M059J (cell line): ENCODE measurements at regions not wholly inside any gene's neighbourhood (a gene's known extent, or its start where the extent isn't known, plus 50 kb on each side); places are given as distances from the start of the nearest gene placed in this dataset.
"Not testable (repeated sequence)": the region's sequence is repeated elsewhere in the genome, so short reads cannot be mapped to it uniquely, and the experiment has no call there.

Source experiments
- DNase-seq: peaks from one replicate; pipeline ENCODE4 v3.0.0-alpha.2; 2012; ENCODE audit warnings: low read depth

DNA sequence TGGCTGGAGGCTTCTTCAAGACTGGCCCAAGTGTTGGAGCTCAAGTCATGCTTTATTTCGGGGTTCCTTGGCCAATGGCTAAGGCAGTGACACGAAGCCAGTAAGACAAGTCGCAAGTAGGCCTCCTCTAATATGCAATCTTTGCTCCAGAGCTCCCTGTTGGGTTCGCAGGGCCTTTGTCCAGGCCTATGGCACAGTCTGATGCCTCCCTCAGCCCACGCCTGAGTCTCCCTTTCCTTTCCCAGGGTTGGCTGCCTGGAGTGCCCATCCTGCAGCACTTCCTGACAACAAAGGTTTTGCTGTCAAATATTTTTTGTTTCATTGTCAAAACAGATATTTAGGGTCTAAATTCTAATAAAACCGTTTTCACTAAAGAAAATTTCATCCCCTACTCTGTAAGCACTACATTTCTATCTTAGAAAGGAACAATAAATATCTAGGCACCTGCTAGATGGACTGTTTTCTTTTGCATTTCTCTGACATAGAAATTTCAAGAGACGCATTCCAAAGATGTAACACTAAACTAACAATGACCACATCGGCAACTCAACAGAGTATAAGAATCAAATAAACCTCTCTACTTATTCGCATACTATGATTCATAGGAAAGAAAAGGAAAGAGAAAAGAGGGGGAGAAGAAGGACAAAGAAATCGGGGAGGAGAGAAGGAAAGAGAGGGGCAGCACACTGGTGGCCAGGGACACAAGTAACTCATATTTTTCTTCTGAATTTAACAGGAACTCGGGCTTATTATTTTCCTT is 393.1 kb upstream of the ATP11B start:
- no peak for DNase-seq

DNA sequence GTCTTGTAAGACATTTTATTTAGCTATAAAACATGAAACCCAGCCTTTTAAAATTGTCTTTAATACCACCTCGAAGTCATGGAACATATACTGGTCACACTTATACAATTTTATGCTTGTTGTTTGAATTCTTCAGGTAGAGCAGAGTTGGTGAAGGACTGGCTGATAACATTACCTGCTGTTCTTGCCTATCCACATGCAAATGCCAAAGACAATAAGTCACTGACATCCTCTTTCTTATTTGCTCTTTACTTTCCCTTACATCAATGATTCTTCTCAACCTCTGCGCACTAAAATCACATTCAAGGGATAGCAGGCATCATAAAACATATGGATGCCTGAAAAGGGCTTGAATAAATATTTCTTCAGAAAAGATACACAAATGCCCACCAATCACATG is 392.5 kb upstream of the ATP11B start:
- DNase-seq = no peak

DNA sequence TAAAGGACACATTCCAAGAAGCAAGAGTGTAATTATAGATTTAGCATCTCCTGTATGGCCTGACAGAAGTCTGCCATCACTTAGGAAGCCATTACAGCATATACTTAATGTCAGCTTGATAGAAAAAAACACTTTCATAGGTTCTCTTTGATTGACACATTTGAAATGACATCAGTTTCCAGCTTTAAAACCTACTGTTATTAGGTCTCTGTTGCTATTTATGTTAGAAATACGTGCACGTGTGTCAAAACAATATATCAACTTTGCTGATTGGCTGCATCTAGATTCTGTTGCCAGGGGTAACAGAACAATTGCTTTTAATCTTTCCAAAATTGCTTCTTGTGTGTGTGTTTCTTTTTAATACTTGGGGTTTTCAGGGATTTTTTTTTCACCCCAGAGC is 389.3 kb upstream of the ATP11B start:
- DNase-seq = no peak

DNA sequence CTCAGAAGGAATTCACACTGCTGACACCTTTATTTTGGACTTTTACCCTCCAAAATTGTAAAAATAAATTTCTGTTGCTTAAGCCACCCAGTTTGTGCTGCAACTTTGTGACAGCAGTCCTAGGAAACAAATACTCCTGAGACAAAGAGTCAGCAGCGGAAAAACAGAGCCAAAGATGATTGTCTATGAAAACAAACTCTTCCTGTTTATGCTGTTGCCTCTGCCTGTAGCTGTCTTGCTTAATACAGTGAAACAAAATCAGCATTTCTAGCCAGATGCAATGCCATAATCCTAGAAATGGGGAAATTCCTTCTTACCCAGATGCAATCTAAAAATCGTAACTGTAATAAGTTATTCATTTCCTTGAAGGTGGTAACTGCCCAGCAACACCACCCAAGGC is 387.5 kb upstream of the ATP11B start:
- DNase-seq = no peak

DNA sequence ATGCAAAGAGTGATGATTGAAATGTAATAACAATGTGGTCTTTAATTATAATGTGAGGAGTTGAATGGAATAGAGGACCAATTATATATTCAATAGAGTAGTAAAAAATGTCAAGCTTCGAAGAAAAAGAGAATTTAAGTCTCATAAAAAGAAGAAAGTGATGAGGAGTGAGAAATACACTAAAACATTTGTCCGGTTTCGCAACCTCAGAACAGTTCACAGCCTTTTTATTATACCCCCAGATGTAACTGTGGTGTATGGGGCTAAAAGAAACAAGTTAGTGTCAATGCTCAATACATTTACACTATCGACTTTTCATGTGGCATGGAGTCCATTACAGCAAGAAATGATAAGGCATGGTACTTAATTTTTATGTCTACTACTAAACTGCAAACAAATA is 386.5 kb upstream of the ATP11B start:
- DNase-seq = no peak

DNA sequence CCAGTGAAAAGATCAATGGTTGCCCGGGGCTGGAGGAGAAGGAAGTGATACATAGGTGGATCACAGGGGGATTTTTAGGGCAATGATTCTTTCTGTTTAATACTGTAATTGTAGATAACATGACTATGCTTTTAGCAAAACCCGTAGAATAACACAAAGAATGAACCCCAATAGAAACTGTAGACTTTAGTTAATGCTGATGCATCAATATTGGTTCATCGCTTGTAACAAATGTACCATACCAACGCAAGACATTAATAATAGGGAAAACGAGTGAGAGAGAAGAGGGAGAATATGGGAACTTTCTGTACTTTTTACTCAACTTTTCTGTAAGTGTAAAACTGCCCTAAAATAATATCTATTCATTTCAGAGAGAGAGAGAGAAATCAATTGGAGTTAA is 383.3 kb upstream of the ATP11B start:
- DNase-seq = no peak

DNA sequence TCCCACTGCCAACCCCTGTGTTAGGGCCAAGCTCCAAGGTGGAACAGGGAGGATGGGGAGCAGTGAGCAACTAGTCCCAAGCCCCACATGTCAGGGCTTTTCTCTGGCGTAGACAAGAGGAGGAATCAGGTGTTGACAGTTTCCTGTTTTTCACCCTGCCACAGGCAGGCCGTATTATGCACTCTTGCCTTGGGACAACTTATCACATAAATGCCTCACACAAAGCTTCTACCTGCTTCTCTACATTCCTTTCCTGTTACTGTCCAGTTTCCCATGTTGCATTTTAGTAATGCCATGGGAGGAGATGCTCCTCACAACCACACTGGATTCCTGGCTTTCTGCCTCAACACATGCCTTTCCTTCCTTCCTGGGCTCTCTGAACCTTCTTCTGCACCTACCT is 381.2 kb upstream of the ATP11B start:
- DNase-seq = peak; percentile 54

DNA sequence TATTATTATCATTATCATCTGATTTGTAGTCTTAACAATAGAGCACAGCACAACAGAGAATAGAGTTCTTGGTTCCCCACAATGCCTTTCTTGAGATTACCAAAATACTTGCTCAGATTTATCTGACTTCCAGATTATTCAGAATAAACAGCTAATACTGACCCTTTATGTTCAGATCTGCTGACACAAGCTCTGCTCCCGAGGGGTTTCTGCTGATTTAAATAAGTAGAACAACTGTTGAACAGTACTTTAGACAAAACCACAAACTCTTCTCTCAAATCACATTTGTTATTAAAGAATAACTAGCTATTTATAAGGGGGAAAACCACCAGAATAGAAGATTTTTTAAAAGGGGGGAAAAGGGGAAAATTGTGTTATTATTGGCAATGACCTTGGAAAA is 380.2 kb upstream of the ATP11B start:
- no peak for DNase-seq

DNA sequence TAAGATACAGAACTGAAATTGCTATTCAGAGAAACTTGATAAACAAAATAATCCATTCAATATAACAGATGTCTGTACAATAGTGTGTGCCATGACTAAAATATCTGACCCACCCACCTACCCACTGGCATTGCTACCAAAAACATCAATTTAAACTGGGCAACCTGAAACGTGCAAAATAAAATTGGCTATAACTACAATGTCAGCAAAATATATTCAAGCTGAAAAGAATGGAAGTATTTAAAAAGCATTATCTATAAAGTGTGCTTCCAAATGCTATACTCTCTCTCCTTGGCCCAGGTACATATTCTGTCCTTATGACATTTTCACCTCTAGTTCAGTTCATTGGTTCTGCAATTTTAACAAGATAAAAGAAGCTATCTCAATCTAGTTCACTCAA is 379.6 kb upstream of the ATP11B start:
- no peak for DNase-seq

DNA sequence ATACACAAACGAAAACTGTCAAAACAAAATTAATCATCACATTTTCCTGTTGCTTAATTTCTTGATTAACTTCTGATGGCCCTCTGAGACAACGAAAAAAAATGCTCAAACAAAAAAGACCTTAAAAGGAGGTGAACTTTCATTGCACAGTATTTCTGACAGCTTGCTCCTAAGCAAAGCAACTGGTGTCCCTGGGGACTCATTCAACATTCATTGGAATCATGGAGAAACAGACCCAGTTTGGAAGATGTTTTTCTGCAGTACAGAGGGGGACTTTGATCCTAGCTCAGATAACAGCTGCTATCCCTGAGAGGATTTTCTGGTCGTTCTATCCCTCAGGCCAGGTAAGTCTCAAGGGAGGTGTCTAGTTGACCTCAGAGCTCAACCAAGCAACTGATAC is 378.7 kb upstream of the ATP11B start:
- DNase-seq = no peak

DNA sequence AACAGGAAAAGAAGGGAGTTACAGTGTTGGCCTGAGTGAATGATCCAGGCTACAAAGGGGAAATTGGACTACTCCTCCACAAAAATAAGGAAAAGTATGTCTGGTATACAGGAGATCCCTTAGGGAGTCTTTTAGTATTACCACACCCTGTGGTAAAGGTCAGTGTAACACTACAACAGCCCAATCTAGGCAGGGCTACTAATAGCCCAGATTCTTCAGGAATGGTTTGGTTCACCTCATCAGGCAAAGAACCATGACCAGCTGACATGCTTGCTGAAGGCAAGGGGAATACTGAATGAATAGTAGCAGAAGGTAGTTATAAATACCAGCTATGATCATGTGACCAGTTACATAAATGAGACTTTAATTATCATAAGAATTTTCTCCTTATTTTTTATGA is 372.6 kb upstream of the ATP11B start:
- DNase-seq = no peak

DNA sequence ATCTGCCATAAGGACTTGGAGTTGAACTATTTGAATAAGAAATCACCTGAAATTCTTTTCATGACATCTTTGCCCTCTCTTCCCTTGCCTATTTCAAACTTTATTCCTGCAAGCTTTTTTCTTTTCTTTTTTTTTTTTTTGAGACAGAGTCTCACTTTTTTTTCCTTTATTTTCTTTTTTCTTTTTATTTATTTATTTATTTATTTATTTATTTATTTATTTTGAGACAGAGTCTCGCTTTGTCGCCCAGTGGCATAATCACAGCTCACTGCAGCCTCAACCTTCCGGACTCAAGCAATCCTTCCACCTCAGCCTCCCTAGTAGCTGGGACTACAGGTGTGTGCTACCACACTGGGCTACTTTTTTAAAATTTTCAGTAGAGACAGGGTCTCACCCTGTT is 369.3 kb upstream of the ATP11B start:
- no peak for DNase-seq

DNA sequence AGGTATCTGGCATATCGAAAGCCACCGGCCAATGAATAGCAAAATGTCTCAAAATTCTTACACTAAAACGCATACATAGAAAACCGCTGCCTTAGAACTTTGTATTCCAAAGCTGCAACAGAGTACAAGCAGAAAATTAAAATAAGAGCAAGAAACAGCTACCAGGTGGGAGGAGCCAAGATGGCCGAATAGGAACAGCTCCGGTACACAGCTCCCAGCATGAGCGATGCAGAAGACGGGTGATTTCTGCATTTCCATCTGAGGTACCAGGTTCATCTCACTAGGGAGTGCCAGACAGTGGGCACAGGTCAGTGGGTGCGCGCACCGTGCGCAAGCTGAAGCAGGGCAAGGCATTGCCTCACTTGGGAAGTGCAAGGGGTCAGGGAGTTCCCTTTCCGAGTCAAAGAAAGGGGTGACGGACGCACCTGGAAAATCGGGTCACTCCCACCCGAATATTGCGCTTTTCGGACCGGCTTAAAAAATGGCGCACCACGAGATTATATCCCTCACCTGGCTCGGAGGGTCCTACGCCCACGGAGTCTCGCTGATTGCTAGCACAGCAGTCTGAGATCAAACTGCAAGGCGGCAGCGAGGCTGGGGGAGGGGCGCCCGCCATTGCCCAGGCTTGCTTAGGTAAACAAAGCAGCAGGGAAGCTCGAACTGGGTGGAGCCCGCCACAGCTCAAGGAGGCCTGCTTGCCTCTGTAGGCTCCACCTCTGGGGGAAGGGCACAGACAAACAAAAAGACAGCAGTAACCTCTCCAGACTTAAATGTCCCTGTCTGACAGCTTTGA is 367.2 kb upstream of the ATP11B start:
- not testable (repeated sequence) for DNase-seq

DNA sequence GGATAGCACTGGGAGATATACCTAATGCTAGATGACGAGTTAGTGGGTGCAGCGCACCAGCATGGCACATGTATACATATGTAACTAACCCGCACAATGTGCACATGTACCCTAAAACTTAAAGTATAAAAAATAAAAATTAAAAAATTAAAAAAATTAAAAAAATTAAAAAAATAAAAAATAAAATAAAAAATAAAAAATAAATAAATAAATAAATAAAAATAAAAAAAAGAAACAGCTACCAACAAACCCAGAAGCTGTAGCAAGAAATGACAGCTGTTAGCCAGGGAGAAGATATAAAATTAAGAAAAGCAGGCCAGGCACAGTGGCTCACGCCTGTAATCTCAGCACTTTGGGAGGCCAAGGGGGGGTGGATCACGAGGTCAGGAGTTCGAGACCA is 361.3 kb upstream of the ATP11B start:
- not testable (repeated sequence) for DNase-seq

DNA sequence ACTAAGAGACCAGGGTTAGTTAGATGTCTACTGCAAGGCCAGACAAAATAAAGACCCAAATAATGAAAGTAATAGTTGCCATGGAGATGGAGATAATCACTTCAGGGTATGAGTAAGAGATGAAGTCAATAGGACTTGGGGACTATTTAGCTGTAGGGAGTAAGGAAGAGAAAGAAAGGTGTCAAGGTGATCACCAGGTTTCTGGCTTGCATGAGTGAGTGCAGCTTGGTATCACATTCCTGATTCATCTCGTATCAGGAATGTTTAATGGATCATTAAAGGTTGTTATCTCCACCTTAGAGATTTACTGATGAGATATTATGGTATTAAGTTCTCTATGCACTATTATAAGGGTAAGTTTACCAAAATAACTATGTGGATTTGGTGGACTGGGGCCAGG is 357.4 kb upstream of the ATP11B start:
- DNase-seq = peak; percentile 3

DNA sequence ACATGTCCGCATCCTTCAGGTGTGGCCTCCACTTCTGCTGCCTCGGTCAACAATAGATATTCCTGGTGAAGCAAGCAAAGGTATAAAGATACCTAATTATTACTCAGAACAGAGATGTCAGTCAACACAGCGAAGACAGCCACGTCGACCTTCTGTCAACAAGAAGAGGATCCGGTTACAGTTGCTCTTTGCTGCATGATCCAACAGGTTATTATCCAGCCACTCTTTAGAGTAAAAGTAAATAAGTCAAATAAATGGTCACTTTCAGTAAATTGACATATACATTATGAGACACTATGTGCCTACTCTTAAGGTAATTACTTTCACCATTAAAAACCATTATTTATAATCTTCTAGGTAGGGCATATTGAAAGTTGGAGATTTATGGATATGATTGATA is 356.8 kb upstream of the ATP11B start:
- no peak for DNase-seq

DNA sequence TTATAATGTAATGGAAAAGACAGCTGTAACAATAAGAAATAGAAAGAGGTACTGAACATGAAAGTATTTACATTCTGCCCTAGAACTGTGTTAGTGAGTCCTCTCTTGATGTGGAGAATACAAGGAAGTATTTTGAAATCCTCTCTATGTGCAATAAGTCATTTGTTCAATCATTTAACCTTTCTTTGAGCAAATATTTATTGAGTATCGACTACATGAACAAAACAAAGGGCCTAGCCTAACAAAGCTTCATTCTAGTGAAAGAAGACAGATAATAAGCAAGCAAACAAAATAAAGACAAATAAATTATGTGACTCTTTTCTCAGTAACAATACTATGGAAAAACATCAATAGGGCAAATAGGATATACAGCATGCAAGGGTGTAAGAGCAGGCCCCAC is 354.9 kb upstream of the ATP11B start:
- no peak for DNase-seq

DNA sequence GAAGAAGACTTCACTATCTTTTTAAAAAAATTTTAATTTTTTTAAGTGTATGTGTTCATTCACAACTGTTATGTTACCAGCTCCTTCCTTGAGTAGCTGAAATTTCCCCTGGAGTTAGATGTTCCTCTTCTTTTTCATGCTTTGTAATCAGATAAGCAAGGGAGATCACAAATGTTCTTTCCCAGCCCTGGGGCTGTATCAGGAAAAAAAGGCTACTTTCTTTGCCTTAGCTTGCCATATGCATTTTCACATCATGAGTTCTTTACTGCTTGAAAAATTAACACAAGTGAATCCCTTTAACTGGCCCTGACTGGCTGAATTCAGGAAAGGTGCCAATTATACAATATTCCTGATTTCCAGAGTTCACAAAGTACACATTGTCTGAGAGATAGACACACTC is 353.2 kb upstream of the ATP11B start:
- DNase-seq = no peak

DNA sequence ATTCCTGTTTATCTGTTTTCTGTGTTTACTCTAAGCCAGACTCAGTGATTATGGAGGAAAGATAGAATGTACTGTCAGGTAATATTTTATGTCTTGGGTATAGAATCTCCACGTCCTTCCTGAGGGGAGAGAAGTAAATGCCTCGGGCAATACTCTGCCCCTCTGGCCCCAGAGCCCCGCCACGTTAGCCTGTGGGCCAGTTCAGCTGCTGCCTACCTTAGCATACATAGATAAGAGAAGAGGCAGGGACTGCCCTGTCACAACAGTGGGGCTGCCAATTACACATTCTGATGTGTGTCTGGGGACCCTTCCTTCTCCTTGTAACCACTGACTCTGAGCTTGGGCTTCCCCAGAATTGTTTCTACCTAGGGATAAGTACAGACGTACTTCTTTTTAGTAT is 347.7 kb upstream of the ATP11B start:
- no peak for DNase-seq

DNA sequence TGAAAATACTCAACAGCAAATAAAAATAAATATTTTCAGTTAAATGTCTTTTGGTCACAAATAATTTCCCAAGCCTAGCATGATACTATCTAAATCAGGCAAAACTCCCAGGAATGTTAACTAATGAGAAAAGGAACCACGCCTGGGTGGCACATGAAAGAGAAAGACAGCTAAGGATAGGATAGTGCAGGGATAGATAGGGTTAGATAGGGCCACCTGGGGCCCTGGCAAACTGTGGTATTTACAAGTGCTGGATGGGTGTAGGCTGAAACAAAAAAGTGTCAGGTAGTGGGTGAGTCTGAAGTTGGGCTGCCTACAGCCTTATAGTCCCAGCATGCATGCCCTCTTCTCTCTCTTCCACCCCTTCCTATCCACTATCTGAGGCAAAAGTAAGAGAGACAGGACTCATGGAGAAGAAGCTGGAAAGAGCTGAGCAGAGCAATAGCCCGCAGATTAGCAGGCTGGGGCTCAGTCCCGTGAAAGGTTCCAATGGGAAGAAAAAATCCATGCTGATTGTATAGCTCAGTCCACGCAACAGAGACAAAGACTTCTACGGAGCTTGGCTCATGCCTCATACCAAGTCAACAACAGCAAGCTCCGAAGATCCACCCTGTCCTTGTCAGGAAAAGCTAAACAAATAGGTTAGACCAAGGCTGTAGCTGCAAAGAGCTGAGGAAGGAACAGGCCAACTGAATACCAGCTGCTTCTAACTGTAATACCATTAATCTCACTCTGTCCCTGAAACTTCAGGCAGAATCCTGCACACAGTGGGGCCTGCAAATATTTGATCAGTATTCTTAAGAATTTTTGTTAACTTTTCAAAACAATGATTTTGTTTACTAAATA is 342.1 kb upstream of the ATP11B start:
- DNase-seq = no peak

DNA sequence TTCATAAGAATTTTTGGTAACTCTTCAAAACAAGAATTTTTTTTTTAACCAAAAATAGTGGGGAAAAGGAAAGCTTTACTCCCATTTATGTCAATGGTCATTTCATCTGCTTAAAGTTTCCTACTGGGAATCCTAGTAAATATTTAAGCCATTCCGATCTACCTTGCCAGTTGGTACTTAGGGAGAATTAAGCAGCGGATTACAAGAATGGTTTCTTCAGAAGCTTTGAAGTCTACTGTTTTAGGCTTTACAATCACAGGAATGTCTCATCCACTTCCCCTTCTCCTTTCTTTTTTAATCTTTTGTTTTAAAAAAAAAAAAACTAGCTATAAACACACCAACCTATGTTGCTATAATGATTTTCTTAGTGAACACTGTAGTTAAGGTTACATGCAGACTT is 341.4 kb upstream of the ATP11B start:
- no peak for DNase-seq

DNA sequence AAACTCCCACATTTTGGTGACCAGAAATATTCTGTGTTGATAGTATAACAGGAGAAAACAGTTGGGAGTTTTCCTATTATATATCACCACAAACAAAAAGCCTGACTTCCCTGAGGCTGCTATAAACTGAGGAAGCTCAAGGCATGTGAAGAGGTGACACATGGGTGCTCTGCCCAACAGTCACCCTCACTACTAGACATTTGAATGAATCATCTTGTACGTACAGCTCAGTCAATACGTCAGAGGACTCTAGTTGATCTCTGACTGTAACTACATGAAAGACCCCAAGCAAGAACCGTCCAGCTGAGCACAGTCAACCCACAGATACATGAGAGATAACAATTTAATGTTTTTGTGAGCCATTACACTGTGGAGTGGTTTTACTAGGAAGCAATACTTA is 338.3 kb upstream of the ATP11B start:
- peak; percentile 7 for DNase-seq

DNA sequence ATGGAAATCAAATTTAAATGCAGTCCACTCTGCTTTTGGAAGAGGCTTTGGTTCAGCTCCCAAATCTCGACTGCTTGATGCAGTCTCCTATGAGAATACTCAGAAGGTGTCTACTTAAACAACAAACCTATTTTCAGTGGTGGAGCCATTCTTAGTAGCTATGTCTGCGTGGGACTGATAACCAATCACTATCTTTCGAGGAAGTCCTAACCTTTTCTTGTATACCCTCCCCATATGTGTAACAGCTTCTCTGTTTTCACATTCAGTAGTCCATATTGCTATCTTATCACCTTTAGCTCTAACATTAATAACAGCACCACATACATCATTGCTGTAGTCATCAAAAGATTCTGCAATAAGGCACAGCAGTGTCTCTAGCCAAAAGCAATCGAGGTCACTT is 333.0 kb upstream of the ATP11B start:
- DNase-seq = no peak
